ENCODE measurements at regions not wholly inside any gene's neighbourhood (a gene's known extent, or its start where the extent isn't known, plus 50 kb on each side); places are given as distances from the start of the nearest gene placed in this dataset.

GRCh38 chr1:208393416-208393815 lies 149.2 kb upstream of the PLXNA2 start:
- TF ChIP-seq POLR2A (IDR thresholded peaks at IDR 0.05) (no peak), CTCF (IDR thresholded peaks at IDR 0.05) (no peak)
- intact Hi-C loops (cut with DNase I; ENCODE audit: low total_unique reads) = no loop called here
- no peak for DNase-seq (ENCODE audit: low spot score in 2 of 2)
- no peak overlapping the region for H3K4me3 ChIP-seq (ENCODE audit: low read depth, poor library complexity, severe bottlenecking)
- WGBS, 2 donors = 64 to 70% methylated on average over 3 of the region's 3 CpGs

- intact Hi-C loops (cut with DNase I; ENCODE audit: low total_unique reads) = no loop called here
Measured at GRCh38 chr1:208393826-208394225, 149.6 kb upstream of the PLXNA2 start.

DNA sequence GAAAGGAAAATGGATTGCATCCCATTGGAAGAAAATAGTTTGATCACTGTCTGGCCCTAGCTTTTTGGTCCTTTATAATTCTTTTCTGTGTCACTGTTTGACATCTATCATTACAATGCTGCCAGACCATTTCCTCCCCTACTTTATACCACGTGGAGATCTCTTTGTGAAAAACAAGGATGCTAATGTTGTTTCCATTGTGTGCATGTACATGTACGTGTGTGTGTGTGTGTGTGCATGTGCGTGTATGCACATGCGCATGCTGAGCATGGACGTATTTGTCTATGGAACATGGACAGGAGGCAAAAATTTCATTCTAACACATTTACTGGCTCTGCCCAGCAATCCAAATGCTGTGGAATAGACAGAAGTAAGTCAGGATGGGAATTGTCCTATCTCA lies 153.1 kb upstream of the PLXNA2 start:
- intact Hi-C loops (cut with DNase I; ENCODE audit: low total_unique reads) = no loop called here
- no peak overlapping the region for H3K4me3 ChIP-seq (ENCODE audit: low read depth, poor library complexity, severe bottlenecking)
- no peak for TF ChIP-seq POLR2A (IDR thresholded peaks at IDR 0.05)
- no peak for TF ChIP-seq CTCF (IDR thresholded peaks at IDR 0.05)
- DNase-seq (ENCODE audit: low spot score in 2 of 2) = no peak
- WGBS, 2 donors = 69 to 74% methylated on average over 5 of the region's 5 CpGs

More at GRCh38 chr1:208393826-208394225, 149.6 kb upstream of the PLXNA2 start:
- no peak overlapping the region for H3K4me3 ChIP-seq (ENCODE audit: low read depth, poor library complexity, severe bottlenecking)
- WGBS, 2 donors = 93 to 100% methylated on average over 1 of the region's 1 CpG
- no peak for TF ChIP-seq POLR2A (IDR thresholded peaks at IDR 0.05)
- no peak for TF ChIP-seq CTCF (IDR thresholded peaks at IDR 0.05)
- no peak for DNase-seq (ENCODE audit: low spot score in 2 of 2)

DNA sequence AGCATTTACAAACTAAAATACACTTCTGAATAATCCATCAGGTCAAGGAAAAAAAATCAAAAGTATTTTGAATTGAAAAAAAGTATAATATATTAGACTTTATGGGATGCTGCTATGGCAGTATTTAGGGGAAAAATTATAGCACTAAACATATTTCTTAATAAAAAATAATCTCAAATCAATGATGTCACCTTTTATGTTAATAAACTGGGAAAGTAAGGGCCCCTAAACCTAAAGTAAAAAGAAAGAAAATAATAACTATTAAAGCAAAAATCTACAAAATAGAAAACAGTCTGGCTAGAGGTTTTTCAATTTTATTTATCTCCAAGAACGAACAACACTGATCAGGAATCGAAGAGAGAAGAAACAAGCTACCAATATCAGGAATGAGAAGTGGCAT lies 160.8 kb upstream of the PLXNA2 start:
- intact Hi-C loops (cut with DNase I; ENCODE audit: low total_unique reads) = no loop called here
- H3K4me3 ChIP-seq (ENCODE audit: low read depth, poor library complexity, severe bottlenecking) = no peak overlapping the region
- no peak for DNase-seq (ENCODE audit: low spot score in 2 of 2)
- no peak for TF ChIP-seq CTCF (IDR thresholded peaks at IDR 0.05)
- TF ChIP-seq POLR2A (IDR thresholded peaks at IDR 0.05) = no peak
- 87 to 89% methylated on average over 2 of the region's 2 CpGs for WGBS, 2 donors

DNA sequence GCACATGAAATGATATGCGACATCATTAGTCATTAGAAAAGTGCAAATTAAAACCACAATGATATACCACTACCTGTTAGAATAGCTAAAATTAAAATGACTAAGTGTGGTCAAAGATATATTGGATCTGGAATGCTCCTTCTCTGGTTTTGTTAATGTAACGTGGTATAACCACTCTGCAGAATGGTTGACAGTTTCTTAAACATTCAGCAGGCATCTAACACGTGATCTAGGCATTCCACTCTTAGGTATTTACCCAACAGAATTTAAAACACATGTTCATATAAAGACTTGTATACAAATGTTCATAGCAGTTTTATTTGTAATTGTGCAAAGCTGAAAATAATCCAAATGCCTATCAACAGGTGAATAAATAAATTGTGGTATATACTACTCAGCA lies 165.0 kb upstream of the PLXNA2 start:
- DNase-seq (ENCODE audit: low spot score in 2 of 2) = no peak
- H3K4me3 ChIP-seq (ENCODE audit: low read depth, poor library complexity, severe bottlenecking) = no peak overlapping the region
- WGBS, 2 donors = 67 to 70% methylated on average over 3 of the region's 3 CpGs
- TF ChIP-seq CTCF (IDR thresholded peaks at IDR 0.05) = no peak
- intact Hi-C loops (cut with DNase I; ENCODE audit: low total_unique reads) = no loop called here

GRCh38 chr1:208410409-208410808 lies 166.2 kb upstream of the PLXNA2 start:
- no peak for DNase-seq (ENCODE audit: low spot score in 2 of 2)
- intact Hi-C loops (cut with DNase I; ENCODE audit: low total_unique reads) = no loop called here
- WGBS, 2 donors = 82 to 90% methylated on average over 5 of the region's 5 CpGs
- TF ChIP-seq CTCF (IDR thresholded peaks at IDR 0.05) (no peak), POLR2A (IDR thresholded peaks at IDR 0.05) (no peak)
- no peak overlapping the region for H3K4me3 ChIP-seq (ENCODE audit: low read depth, poor library complexity, severe bottlenecking)

Measured in lower leg skin (tissue), 4 donors.